Stomach (tissue), 8 donors: ENCODE measurements at regions not wholly inside any gene's neighbourhood (a gene's known extent, or its start where the extent isn't known, plus 50 kb on each side); places are given as distances from the start of the nearest gene placed in this dataset.
A peak's percentile ranks its signal among the peaks of the same experiment; 100 is the strongest.

Source experiments
- DNase-seq, 2 donors: peaks; one replicate each; pipeline versions ENCODE4 v3.0.0 to v3.0.0-alpha.2; 2013 to 2019
- H3K27ac ChIP-seq, 5 donors: fragments of 200-600 bp in 4 of 5; sonication (generic) in 4 of 5; one replicate each; pipeline ENCODE4 v1.5.1; 2013 to 2019; ENCODE audit warnings: mild to moderate bottlenecking in 1 of 5, moderate library complexity in 1 of 5
- H3K27me3 ChIP-seq, 3 donors: fragments of 200-600 bp; sonication (generic); one replicate each; pipeline ENCODE4 v1.5.1; 2017 to 2019; ENCODE audit warnings: mixed run types in 1 of 3
- H3K36me3 ChIP-seq, 4 donors: fragments of 200-600 bp; sonication (generic); 1 replicate in 3 of 4; 2 replicates in 1 of 4; pipeline ENCODE4 v1.5.1; 2016 to 2019
- H3K4me1 ChIP-seq, 4 donors: fragments of 200-600 bp; sonication (generic); one replicate each; pipeline ENCODE4 v1.5.1; 2016 to 2019
- H3K4me3 ChIP-seq, 4 donors: fragments of 200-600 bp; sonication (generic) in 3 of 4; one replicate each; pipeline ENCODE4 v1.5.1; 2016 to 2019; ENCODE audit warnings: mild to moderate bottlenecking in 1 of 4
- H3K9me3 ChIP-seq, 4 donors: fragments of 200-600 bp; sonication (generic); one replicate each; pipeline ENCODE4 v1.5.1; 2016 to 2019
- CTCF ChIP-seq, 7 experiments: fragments of 450-650 bp in 4 of 7; fragments of 200-600 bp in 3 of 7; sonication (generic) in 3 of 7; IDR thresholded peaks; one replicate each; pipeline ENCODE4 v1.5.1; 2016 to 2019; ENCODE audit warnings: antibody characterized with exemption in 7 of 7, control low read depth in 2 of 7, mild to moderate bottlenecking in 1 of 7
- EP300 ChIP-seq: sonication (generic); formaldehyde crosslinking; IDR thresholded peaks from one replicate; pipeline ENCODE4 v1.6.1; 2017; ENCODE audit warnings: antibody characterized with exemption
- POLR2A ChIP-seq, 4 donors: fragments of 450-650 bp; IDR thresholded peaks; one replicate each; pipeline ENCODE4 v1.6.1; 2016; ENCODE audit warnings: antibody characterized with exemption in 4 of 4, control low read depth in 2 of 4, mild to moderate bottlenecking in 1 of 4, moderate library complexity in 1 of 4
- POLR2AphosphoS5 ChIP-seq, 3 donors: sonication (generic); formaldehyde crosslinking; IDR thresholded peaks; one replicate each; pipeline ENCODE4 v1.6.1; 2016; ENCODE audit warnings: antibody characterized with exemption in 3 of 3
- WGBS, 5 donors: extraction: QIAGEN DNeasy Blood & Tissue Kit in 3 of 5; methylation state at CpG; one replicate each; pipeline versions ENCODE4 v1.1.5 to v1.1.7; 2013 to 2018; 5-methylcytosine and 5-hydroxymethylcytosine counted together
- intact Hi-C: fragments of 100-400 bp; cut with DNase I; formaldehyde crosslinking; loops from one replicate; pipeline ENCODE4 v1.15.1; 2023; ENCODE audit warnings: low total_unique reads
- donor health status: healthy with polysubstance abuse.
- donor health status: Bipolar disorder and iron deficiency.
- donor health status: healthy.

- 73 to 83% (median 80%) methylated on average over 26 to 41 of the region's 41 CpGs for WGBS, 5 donors
- Histone ChIP-seq H3K9me3 (no peaks in the 10 kb centered on the region), H3K36me3 (no peaks in the 10 kb centered on the region), H3K27me3 (peaks cover 0 to 96% (median 19%) of the 10 kb centered on the region in 3 donors), H3K4me1 (peaks cover 18 to 51% (median 43%) of the 10 kb centered on the region in 4 donors), H3K27ac (no peak overlapping the region), H3K4me3 (no peak overlapping the region)
- intact Hi-C loops: no loop called here
- TF ChIP-seq POLR2AphosphoS5 (IDR thresholded peaks at IDR 0.05) (no peak), CTCF (IDR thresholded peaks at IDR 0.05) (no peak), EP300 (no peak), POLR2A (IDR thresholded peaks at IDR 0.05) (no peak)
- DNase-seq: peak in 1 of 2 donors; percentile 91
Measured at GRCh38 chr12:132432721-132433577, 57.0 kb upstream of the FBRSL1 start.

GRCh38 chr12:132432126-132432705, 57.7 kb upstream of the FBRSL1 start:
- Histone ChIP-seq H3K27me3 (peaks cover 0 to 97% (median 14%) of the 10 kb centered on the region in 3 donors), H3K4me1 (peaks cover 18 to 44% (median 39%) of the 10 kb centered on the region in 4 donors), H3K27ac (no peak overlapping the region), H3K36me3 (no peaks in the 10 kb centered on the region), H3K4me3 (no peak overlapping the region), H3K9me3 (no peaks in the 10 kb centered on the region)
- intact Hi-C loops: no loop called here
- no peak for DNase-seq
- 87 to 95% (median 91%) methylated on average over 18 of the region's 18 CpGs for WGBS, 5 donors
- no peak for TF ChIP-seq CTCF (IDR thresholded peaks at IDR 0.05)
- no peak for TF ChIP-seq EP300
- no peak for TF ChIP-seq POLR2A (IDR thresholded peaks at IDR 0.05)
- no peak for TF ChIP-seq POLR2AphosphoS5 (IDR thresholded peaks at IDR 0.05)

- H3K27me3 ChIP-seq: peaks cover 0 to 97% (median 23%) of the 10 kb centered on the region in 3 donors
- DNase-seq: peak in 1 of 2 donors; percentile 79
- H3K4me3 ChIP-seq: peak overlapping the region in 1 of 4 donors; percentile 22
- TF ChIP-seq POLR2A (IDR thresholded peaks at IDR 0.05) (no peak), CTCF (IDR thresholded peaks at IDR 0.05) (no peak), EP300 (no peak), POLR2AphosphoS5 (IDR thresholded peaks at IDR 0.05) (no peak)
- H3K36me3 ChIP-seq: no peaks in the 10 kb centered on the region
- peaks cover 18 to 40% (median 37%) of the 10 kb centered on the region in 4 donors for H3K4me1 ChIP-seq
- WGBS, 5 donors: 53 to 68% (median 59%) methylated on average over 33 to 39 of the region's 39 CpGs
- H3K27ac ChIP-seq: no peak overlapping the region
- no peaks in the 10 kb centered on the region for H3K9me3 ChIP-seq
- intact Hi-C loops: no loop called here
Measured at GRCh38 chr12:132430838-132431774, 58.8 kb upstream of the FBRSL1 start.
